SK-N-SH treated with all-trans-retinoic acid at 6 μM for 48 hours (cell line): ENCODE measurements at regions not wholly inside any gene's neighbourhood (a gene's known extent, or its start where the extent isn't known, plus 50 kb on each side); places are given as distances from the start of the nearest gene placed in this dataset.

Experiments
- ATAC-seq: fragments of 200-7000 bp; cut with Tn5 transposase; 3 replicates; pipeline ENCODE4 v1.9.1; 2020; ENCODE audit warnings: mild to moderate bottlenecking, moderate library complexity
- ARNTL ChIP-seq: fragments of 450-650 bp; formaldehyde crosslinking; IDR thresholded peaks from 2 replicates; pipeline ENCODE4 v1.5.0; 2020; ENCODE audit warnings: low read depth, mild to moderate bottlenecking, moderate library complexity, borderline replicate concordance
- BACH2 ChIP-seq: fragments of 250-450 bp; sonication (Bioruptor Pico); IDR thresholded peaks from 2 replicates; pipeline ENCODE4 v1.9.0; 2021; ENCODE audit warnings: mild to moderate bottlenecking, borderline replicate concordance
- CSDC2 ChIP-seq: fragments of 250-450 bp; sonication (Bioruptor Pico); IDR thresholded peaks from 2 replicates; pipeline ENCODE4 v1.5.0; 2020; ENCODE audit warnings: mild to moderate bottlenecking, moderate library complexity
- ESRRG ChIP-seq: fragments of 250-450 bp; sonication (Bioruptor Pico); IDR thresholded peaks from 2 replicates; pipeline ENCODE4 v1.6.1; 2021; ENCODE audit warnings: mild to moderate bottlenecking
- GLIS3 ChIP-seq: fragments of 250-450 bp; sonication (Bioruptor Pico); IDR thresholded peaks from 2 replicates; pipeline ENCODE4 v1.5.0; 2020; ENCODE audit warnings: mild to moderate bottlenecking, moderate library complexity
- ISL1 ChIP-seq: fragments of 250-450 bp; sonication (Bioruptor Pico); IDR thresholded peaks from 2 replicates; pipeline ENCODE4 v2.1.2; 2022; ENCODE audit warnings: mild to moderate bottlenecking, moderate library complexity
- OSR1 ChIP-seq: fragments of 250-450 bp; sonication (Bioruptor Pico); IDR thresholded peaks from 2 replicates; pipeline ENCODE4 v1.8.0; 2022; ENCODE audit warnings: moderate library complexity, mild to moderate bottlenecking, inconsistent platforms
- PPARA ChIP-seq: fragments of 250-450 bp; sonication (Bioruptor Pico); IDR thresholded peaks from 2 replicates; pipeline ENCODE4 v1.5.0; 2020; ENCODE audit warnings: mild to moderate bottlenecking, borderline replicate concordance
- SNAI2 ChIP-seq: fragments of 250-450 bp; sonication (Bioruptor Pico); IDR thresholded peaks from 2 replicates; pipeline ENCODE4 v1.5.0; 2020; ENCODE audit warnings: mild to moderate bottlenecking, moderate library complexity
- TCF4 ChIP-seq: fragments of 250-450 bp; sonication (Bioruptor Pico); IDR thresholded peaks from 2 replicates; pipeline ENCODE4 v1.8.0; 2021; ENCODE audit warnings: mild to moderate bottlenecking, moderate library complexity, borderline replicate concordance
- TOX ChIP-seq: fragments of 250-450 bp; sonication (Bioruptor Pico); IDR thresholded peaks from 2 replicates; pipeline ENCODE4 v1.8.0; 2021; ENCODE audit warnings: mild to moderate bottlenecking, moderate library complexity, borderline replicate concordance
- ZC3H10 ChIP-seq: fragments of 250-450 bp; sonication (Bioruptor Pico); IDR thresholded peaks from 2 replicates; pipeline ENCODE4 v1.5.1; 2021; ENCODE audit warnings: mild to moderate bottlenecking, moderate library complexity
- ZFP3 ChIP-seq: fragments of 250-450 bp; sonication (Bioruptor Pico); IDR thresholded peaks from 2 replicates; pipeline ENCODE4 v1.5.0; 2020; ENCODE audit warnings: mild to moderate bottlenecking, moderate library complexity
- ZFP30 ChIP-seq: fragments of 450-650 bp; formaldehyde crosslinking; IDR thresholded peaks from 2 replicates; pipeline ENCODE4 v1.5.0; 2022; ENCODE audit warnings: mild to moderate bottlenecking, moderate library complexity
- ZNF70 ChIP-seq: fragments of 450-650 bp; formaldehyde crosslinking; IDR thresholded peaks from 2 replicates; pipeline ENCODE4 v1.5.0; 2020; ENCODE audit warnings: mild to moderate bottlenecking, moderate library complexity
- ZNF8 ChIP-seq: fragments of 450-650 bp; formaldehyde crosslinking; IDR thresholded peaks from 2 replicates; pipeline ENCODE4 v1.5.0; 2020; ENCODE audit warnings: mild to moderate bottlenecking, moderate library complexity
- TF ChIP-seq, protein P1 (sequence below): fragments of 250-450 bp; sonication (Bioruptor Pico); IDR thresholded peaks from 2 replicates; pipeline ENCODE4 v1.8.0; 2020; ENCODE audit warnings: mild to moderate bottlenecking, moderate library complexity, borderline replicate concordance
- TF ChIP-seq, protein P2 (sequence below): fragments of 250-450 bp; sonication (Bioruptor Pico); IDR thresholded peaks from 2 replicates; pipeline ENCODE4 v1.5.1; 2021; ENCODE audit warnings: mild to moderate bottlenecking, moderate library complexity
- TF ChIP-seq, protein P3 (sequence below): fragments of 250-450 bp; sonication (Bioruptor Pico); IDR thresholded peaks from 2 replicates; pipeline ENCODE4 v1.5.1; 2020; ENCODE audit warnings: low read depth, mild to moderate bottlenecking, moderate library complexity

DNA sequence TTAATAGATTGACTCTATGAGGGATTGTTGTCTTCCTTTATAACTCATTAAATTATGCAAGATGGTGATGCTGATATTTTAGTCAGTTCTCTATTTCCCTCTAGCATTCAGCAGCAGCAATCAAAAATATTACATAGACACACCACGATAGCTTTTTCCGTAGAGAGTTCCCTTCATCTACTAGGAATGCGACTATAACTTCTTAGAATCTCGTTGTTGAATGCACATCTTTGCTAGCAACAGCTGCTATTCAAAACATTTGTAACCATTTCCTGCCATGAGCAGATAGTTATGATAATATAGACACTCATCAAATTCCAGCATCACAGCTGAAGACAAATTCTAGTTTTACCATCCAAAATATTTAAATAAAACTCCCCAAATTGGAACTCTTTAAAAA is 147.4 kb upstream of the FGF13 start:
- no peak for TF ChIP-seq GLIS3
- TF ChIP-seq BACH2 (CRISPR knock-in tag) = no peak
- no peak for TF ChIP-seq ZNF70 (CRISPR knock-in tag)
- TF ChIP-seq, protein P1, sequence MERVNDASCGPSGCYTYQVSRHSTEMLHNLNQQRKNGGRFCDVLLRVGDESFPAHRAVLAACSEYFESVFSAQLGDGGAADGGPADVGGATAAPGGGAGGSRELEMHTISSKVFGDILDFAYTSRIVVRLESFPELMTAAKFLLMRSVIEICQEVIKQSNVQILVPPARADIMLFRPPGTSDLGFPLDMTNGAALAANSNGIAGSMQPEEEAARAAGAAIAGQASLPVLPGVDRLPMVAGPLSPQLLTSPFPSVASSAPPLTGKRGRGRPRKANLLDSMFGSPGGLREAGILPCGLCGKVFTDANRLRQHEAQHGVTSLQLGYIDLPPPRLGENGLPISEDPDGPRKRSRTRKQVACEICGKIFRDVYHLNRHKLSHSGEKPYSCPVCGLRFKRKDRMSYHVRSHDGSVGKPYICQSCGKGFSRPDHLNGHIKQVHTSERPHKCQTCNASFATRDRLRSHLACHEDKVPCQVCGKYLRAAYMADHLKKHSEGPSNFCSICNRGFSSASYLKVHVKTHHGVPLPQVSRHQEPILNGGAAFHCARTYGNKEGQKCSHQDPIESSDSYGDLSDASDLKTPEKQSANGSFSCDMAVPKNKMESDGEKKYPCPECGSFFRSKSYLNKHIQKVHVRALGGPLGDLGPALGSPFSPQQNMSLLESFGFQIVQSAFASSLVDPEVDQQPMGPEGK = no peak
- TF ChIP-seq, protein P2, sequence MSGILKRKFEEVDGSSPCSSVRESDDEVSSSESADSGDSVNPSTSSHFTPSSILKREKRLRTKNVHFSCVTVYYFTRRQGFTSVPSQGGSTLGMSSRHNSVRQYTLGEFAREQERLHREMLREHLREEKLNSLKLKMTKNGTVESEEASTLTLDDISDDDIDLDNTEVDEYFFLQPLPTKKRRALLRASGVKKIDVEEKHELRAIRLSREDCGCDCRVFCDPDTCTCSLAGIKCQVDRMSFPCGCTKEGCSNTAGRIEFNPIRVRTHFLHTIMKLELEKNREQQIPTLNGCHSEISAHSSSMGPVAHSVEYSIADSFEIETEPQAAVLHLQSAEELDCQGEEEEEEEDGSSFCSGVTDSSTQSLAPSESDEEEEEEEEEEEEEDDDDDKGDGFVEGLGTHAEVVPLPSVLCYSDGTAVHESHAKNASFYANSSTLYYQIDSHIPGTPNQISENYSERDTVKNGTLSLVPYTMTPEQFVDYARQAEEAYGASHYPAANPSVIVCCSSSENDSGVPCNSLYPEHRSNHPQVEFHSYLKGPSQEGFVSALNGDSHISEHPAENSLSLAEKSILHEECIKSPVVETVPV (CRISPR knock-in tag) = no peak
- TF ChIP-seq, protein P3, sequence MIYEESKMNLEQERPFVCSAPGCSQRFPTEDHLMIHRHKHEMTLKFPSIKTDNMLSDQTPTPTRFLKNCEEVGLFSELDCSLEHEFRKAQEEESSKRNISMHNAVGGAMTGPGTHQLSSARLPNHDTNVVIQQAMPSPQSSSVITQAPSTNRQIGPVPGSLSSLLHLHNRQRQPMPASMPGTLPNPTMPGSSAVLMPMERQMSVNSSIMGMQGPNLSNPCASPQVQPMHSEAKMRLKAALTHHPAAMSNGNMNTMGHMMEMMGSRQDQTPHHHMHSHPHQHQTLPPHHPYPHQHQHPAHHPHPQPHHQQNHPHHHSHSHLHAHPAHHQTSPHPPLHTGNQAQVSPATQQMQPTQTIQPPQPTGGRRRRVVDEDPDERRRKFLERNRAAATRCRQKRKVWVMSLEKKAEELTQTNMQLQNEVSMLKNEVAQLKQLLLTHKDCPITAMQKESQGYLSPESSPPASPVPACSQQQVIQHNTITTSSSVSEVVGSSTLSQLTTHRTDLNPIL (CRISPR knock-in tag) = no peak
- no peak for TF ChIP-seq OSR1 (CRISPR knock-in tag)
- TF ChIP-seq ZFP3 (CRISPR knock-in tag) = no peak
- no peak for TF ChIP-seq ZC3H10 (CRISPR knock-in tag)
- no peak for TF ChIP-seq ESRRG (CRISPR knock-in tag)
- no peak for TF ChIP-seq ZNF8
- no peak for TF ChIP-seq ZFP30 (CRISPR knock-in tag)
- TF ChIP-seq CSDC2 (CRISPR knock-in tag) = no peak
- TF ChIP-seq TCF4 (CRISPR knock-in tag) = no peak
- no peak for TF ChIP-seq TOX (CRISPR knock-in tag)
- no peak for TF ChIP-seq PPARA (CRISPR knock-in tag)
- no peak for ATAC-seq

DNA sequence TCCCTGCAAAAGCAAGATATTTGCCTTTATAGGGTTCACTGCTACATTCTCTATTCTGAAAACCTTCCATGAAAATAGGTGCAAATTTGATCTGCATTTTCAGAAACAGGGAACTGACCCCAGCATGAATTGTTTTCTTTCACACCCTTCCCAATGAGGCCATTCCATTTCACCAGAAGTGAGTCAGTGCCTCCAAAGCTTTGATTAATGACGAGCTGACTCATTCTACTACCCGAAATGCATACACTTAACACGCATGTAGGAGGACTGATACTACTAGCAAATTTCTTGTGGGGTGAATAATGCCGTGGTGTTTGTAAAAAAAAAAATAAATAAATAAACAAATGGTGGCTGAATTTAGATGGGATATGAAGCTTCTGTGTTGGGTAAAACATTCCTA is 146.9 kb upstream of the FGF13 start:
- no peak for ATAC-seq
- no peak for TF ChIP-seq ESRRG (CRISPR knock-in tag)
- TF ChIP-seq, all 23 proteins: peak for 0

DNA sequence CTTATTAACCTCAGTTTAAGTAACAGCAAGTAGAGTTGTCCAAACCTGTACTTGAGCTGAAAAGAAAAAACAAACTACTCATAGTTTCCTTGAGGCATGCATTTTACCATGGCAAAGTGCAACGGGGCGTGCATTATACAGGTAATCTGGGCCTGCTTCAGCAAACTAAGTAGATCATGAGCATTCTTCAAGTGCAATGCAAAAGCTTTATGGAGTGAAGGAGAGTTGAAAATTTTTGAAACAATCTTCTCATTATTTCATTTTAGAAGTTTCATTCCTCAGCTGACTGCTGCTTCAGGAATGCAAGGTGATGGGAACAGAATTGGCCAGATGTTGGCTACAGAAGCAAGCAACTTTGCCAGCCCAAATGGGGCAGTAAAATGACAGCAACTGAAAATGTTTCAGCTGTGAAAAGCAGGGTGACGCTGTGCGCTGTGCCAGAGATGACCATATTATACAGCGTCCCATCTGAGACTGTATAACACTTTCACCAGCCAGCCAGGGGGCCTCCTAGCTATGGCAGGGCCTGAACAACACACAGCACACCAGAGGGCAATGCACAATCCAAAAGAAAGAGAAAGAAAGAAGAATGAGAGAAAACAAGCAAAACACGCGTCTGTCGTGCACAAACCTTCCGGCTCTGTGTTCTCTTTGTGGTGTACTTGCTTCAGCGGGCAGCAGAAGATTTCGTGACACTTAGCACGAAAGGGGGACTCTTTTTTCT is 145.5 kb upstream of the FGF13 start:
- ATAC-seq = no peak
- TF ChIP-seq ARNTL (CRISPR knock-in tag) (no peak), ESRRG (CRISPR knock-in tag) (no peak), ZC3H10 (CRISPR knock-in tag) (no peak), SNAI2 (CRISPR knock-in tag) (no peak)

DNA sequence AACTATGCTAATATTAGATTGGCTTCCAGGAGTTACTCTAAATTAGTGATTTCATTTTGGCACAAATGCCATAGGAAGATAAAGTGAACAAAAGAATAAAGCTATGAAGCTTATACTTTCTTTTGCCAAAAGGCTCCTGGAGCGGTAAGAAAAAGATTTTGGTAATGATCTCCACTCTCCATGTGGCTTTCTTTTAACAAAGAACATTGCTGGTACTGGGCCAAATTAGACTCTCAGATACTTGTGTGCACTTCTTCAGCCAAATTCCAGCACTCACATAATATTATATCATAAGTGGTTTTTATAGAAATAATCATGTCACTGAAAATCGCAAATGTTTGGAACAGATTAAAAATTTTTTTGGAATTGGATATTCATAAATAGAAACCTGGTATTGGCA is 142.4 kb upstream of the FGF13 start:
- TF ChIP-seq ZFP30 (CRISPR knock-in tag) (no peak), ISL1 (no peak), TOX (CRISPR knock-in tag) (no peak), BACH2 (CRISPR knock-in tag) (no peak), ZNF8 (no peak), ZC3H10 (CRISPR knock-in tag) (no peak)
- no peak for ATAC-seq

DNA sequence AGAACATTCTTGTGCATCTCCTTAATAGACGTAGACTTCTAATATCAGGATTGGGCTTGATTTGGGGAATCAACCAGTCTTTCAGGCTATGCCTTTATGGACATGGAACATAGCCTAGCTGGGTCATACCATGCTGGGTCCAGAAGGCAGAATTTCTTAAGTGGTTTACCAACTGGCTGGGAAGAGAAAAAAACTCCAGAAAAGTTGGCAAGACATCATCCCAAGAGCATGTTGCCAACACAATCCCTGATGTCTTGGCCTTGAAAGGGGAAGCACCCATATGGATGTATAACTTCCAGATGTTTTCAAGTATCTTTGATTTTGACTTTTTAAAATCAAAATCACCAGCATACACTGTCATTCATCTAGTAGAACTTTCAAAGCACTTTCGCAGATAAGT is 138.0 kb upstream of the FGF13 start:
- ATAC-seq = no peak

More for the DNA sequence above, 138.0 kb upstream of the FGF13 start:
- TF ChIP-seq, protein P3 (CRISPR knock-in tag) = no peak
- TF ChIP-seq PPARA (CRISPR knock-in tag) = no peak
- TF ChIP-seq ZNF8 = no peak
- no peak for TF ChIP-seq TCF4 (CRISPR knock-in tag)
- TF ChIP-seq ZC3H10 (CRISPR knock-in tag) = no peak
- TF ChIP-seq, protein P2 (CRISPR knock-in tag) = no peak
- no peak for TF ChIP-seq SNAI2 (CRISPR knock-in tag)
- no peak for TF ChIP-seq OSR1 (CRISPR knock-in tag)
- TF ChIP-seq CSDC2 (CRISPR knock-in tag) = no peak
- TF ChIP-seq, protein P1 = no peak
- TF ChIP-seq ZNF70 (CRISPR knock-in tag) = no peak
